Uterus (tissue), 2 donors: ENCODE measurements at regions not wholly inside any gene's neighbourhood (a gene's known extent, or its start where the extent isn't known, plus 50 kb on each side); places are given as distances from the start of the nearest gene placed in this dataset.

Experiments used
- CTCF ChIP-seq, 4 experiments: fragments of 200-600 bp in 2 of 4; fragments of 450-650 bp in 2 of 4; sonication (generic) in 2 of 4; IDR thresholded peaks; one replicate each; pipeline ENCODE4 v1.5.1; 2016 to 2019; ENCODE audit warnings: antibody characterized with exemption in 4 of 4, mild to moderate bottlenecking in 2 of 4, moderate library complexity in 1 of 4
- POLR2A ChIP-seq, 2 donors: fragments of 450-650 bp; IDR thresholded peaks; one replicate each; pipeline ENCODE4 v1.6.1; 2016; ENCODE audit warnings: antibody characterized with exemption in 2 of 2, mild to moderate bottlenecking in 1 of 2, moderate library complexity in 1 of 2

- TF ChIP-seq CTCF (IDR thresholded peaks at IDR 0.05) (peak in 2 of 4 experiments; percentile 14 to 24), POLR2A (IDR thresholded peaks at IDR 0.05) (peak; percentile 41 to 75)
Observed at GRCh38 chr2:64228126-64228678, 84.0 kb upstream of the PELI1 start.
